ENCODE measurements at regions not wholly inside any gene's neighbourhood (a gene's known extent, or its start where the extent isn't known, plus 50 kb on each side); places are given as distances from the start of the nearest gene placed in this dataset.

DNA sequence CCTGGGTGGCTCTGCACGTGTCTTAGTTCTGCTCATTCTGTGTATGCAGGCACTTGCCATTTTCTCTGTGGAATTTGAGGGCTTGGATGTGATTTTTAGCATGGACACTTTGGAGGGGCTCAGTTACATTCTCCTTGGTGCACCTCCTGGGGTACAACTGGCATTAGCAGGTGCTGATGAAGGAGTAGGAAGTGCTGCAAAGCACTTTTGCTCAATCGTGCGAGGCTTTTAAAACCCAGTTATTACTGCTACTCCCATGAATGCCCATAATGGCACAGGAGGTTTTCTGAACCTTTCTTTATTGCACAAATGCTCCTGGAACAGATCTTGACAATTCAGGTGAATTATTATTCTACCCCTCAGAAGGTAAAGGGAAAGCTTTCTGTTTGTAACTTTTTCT is 78.7 kb downstream of the SLC25A47 start:
- TF ChIP-seq, protein P1, sequence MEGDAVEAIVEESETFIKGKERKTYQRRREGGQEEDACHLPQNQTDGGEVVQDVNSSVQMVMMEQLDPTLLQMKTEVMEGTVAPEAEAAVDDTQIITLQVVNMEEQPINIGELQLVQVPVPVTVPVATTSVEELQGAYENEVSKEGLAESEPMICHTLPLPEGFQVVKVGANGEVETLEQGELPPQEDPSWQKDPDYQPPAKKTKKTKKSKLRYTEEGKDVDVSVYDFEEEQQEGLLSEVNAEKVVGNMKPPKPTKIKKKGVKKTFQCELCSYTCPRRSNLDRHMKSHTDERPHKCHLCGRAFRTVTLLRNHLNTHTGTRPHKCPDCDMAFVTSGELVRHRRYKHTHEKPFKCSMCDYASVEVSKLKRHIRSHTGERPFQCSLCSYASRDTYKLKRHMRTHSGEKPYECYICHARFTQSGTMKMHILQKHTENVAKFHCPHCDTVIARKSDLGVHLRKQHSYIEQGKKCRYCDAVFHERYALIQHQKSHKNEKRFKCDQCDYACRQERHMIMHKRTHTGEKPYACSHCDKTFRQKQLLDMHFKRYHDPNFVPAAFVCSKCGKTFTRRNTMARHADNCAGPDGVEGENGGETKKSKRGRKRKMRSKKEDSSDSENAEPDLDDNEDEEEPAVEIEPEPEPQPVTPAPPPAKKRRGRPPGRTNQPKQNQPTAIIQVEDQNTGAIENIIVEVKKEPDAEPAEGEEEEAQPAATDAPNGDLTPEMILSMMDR (IDR thresholded peaks at IDR 0.05) = no peak
- no peak for TF ChIP-seq EP300 (IDR thresholded peaks at IDR 0.05)

All from tibial nerve (tissue), 4 donors.